ENCODE measurements at regions not wholly inside any gene's neighbourhood (a gene's known extent, or its start where the extent isn't known, plus 50 kb on each side); places are given as distances from the start of the nearest gene placed in this dataset.

- no peak for TF ChIP-seq MAX (IDR thresholded peaks at IDR 0.05; ENCODE audit: low read depth, low read length)
- TF ChIP-seq POLR2A (IDR thresholded peaks at IDR 0.05; ENCODE audit: extremely low read depth, insufficient read length), result no peak
- TF ChIP-seq CTCF (IDR thresholded peaks at IDR 0.05; ENCODE audit: low read depth, low read length), result no peak
- no peak for TF ChIP-seq MYC (IDR thresholded peaks at IDR 0.05; ENCODE audit: low read depth, low read length)
- H3K4me3 ChIP-seq (ENCODE audit: low read depth, low read length), result no peak overlapping the region
- DNase-seq (ENCODE audit: low read depth), result no peak
Measured at GRCh38 chr2:78540255-78540654, 485.2 kb upstream of the REG3G start.

GRCh38 chr2:78541088-78541450, 484.4 kb upstream of the REG3G start:
- no peak for DNase-seq (ENCODE audit: low read depth)
- no peak for TF ChIP-seq MAX (IDR thresholded peaks at IDR 0.05; ENCODE audit: low read depth, low read length)
- TF ChIP-seq POLR2A (IDR thresholded peaks at IDR 0.05; ENCODE audit: extremely low read depth, insufficient read length), result no peak
- TF ChIP-seq CTCF (IDR thresholded peaks at IDR 0.05; ENCODE audit: low read depth, low read length), result no peak
- no peak for TF ChIP-seq MYC (IDR thresholded peaks at IDR 0.05; ENCODE audit: low read depth, low read length)
- no peak overlapping the region for H3K4me3 ChIP-seq (ENCODE audit: low read depth, low read length)

GRCh38 chr2:78541451-78542267, 483.8 kb upstream of the REG3G start:
- DNase-seq (ENCODE audit: low read depth), result peak; percentile 2
- TF ChIP-seq MAX (IDR thresholded peaks at IDR 0.05; ENCODE audit: low read depth, low read length), result no peak
- no peak for TF ChIP-seq POLR2A (IDR thresholded peaks at IDR 0.05; ENCODE audit: extremely low read depth, insufficient read length)
- TF ChIP-seq MYC (IDR thresholded peaks at IDR 0.05; ENCODE audit: low read depth, low read length), result no peak
- no peak for TF ChIP-seq CTCF (IDR thresholded peaks at IDR 0.05; ENCODE audit: low read depth, low read length)
- H3K4me3 ChIP-seq (ENCODE audit: low read depth, low read length), result no peak overlapping the region

- DNase-seq (ENCODE audit: low read depth), result no peak
- H3K4me3 ChIP-seq (ENCODE audit: low read depth, low read length), result no peak overlapping the region
- TF ChIP-seq CTCF (IDR thresholded peaks at IDR 0.05; ENCODE audit: low read depth, low read length) (no peak), MAX (IDR thresholded peaks at IDR 0.05; ENCODE audit: low read depth, low read length) (no peak), POLR2A (IDR thresholded peaks at IDR 0.05; ENCODE audit: extremely low read depth, insufficient read length) (no peak), MYC (IDR thresholded peaks at IDR 0.05; ENCODE audit: low read depth, low read length) (no peak)
Measured at GRCh38 chr2:78546843-78547242, 478.7 kb upstream of the REG3G start.

- H3K4me3 ChIP-seq (ENCODE audit: low read depth, low read length), result no peak overlapping the region
- no peak for DNase-seq (ENCODE audit: low read depth)
- TF ChIP-seq MAX (IDR thresholded peaks at IDR 0.05; ENCODE audit: low read depth, low read length), result no peak
- TF ChIP-seq POLR2A (IDR thresholded peaks at IDR 0.05; ENCODE audit: extremely low read depth, insufficient read length), result no peak
- TF ChIP-seq MYC (IDR thresholded peaks at IDR 0.05; ENCODE audit: low read depth, low read length), result no peak
- TF ChIP-seq CTCF (IDR thresholded peaks at IDR 0.05; ENCODE audit: low read depth, low read length), result no peak
Measured at GRCh38 chr2:78549766-78550165, 475.7 kb upstream of the REG3G start.

Data from NB4 (cell line).